Fibroblast of the aortic adventitia (primary cell): ENCODE measurements at regions not wholly inside any gene's neighbourhood (a gene's known extent, or its start where the extent isn't known, plus 50 kb on each side); places are given as distances from the start of the nearest gene placed in this dataset.

ENCODE experiments used
- DNase-seq: peaks from one replicate; pipeline ENCODE4 v3.0.0-alpha.2; 2010; ENCODE audit warnings: low read depth
- H3K4me3 ChIP-seq: 2 replicates; pipeline ENCODE4 v1.5.1; 2011; ENCODE audit warnings: low read depth, mild to moderate bottlenecking, control low read depth, low read length, moderate library complexity
- TF ChIP-seq, protein P1 (sequence below): IDR thresholded peaks from 2 replicates; pipeline ENCODE4 v1.5.1; 2011; ENCODE audit warnings: mild to moderate bottlenecking, low read length, control low read depth, inconsistent platforms; ENCODE audit not compliant: insufficient read depth

DNA sequence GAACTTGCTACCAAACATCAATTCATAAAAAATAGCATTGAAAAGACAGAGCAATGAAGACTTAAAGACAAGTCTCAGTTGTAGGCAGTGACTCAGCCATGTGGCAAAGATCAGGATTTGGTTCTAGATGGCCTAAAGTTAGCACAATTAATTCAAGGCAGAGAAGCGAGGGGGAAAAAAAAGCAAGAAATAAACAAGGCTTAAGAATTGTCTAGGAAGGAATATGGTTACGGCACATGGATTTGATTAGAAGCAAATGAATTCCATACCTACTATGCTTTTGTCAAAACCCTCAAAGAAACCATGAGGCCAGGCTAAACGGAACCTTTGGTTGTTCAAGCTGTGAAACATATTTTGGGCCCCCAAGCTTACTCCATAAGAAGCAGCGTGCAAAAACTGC is 362.2 kb upstream of the KCNH7 start:
- no peak for DNase-seq
- no peak overlapping the region for H3K4me3 ChIP-seq
- TF ChIP-seq, protein P1, sequence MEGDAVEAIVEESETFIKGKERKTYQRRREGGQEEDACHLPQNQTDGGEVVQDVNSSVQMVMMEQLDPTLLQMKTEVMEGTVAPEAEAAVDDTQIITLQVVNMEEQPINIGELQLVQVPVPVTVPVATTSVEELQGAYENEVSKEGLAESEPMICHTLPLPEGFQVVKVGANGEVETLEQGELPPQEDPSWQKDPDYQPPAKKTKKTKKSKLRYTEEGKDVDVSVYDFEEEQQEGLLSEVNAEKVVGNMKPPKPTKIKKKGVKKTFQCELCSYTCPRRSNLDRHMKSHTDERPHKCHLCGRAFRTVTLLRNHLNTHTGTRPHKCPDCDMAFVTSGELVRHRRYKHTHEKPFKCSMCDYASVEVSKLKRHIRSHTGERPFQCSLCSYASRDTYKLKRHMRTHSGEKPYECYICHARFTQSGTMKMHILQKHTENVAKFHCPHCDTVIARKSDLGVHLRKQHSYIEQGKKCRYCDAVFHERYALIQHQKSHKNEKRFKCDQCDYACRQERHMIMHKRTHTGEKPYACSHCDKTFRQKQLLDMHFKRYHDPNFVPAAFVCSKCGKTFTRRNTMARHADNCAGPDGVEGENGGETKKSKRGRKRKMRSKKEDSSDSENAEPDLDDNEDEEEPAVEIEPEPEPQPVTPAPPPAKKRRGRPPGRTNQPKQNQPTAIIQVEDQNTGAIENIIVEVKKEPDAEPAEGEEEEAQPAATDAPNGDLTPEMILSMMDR: no peak

GRCh38 chr2:163198972-163199371 is 360.4 kb upstream of the KCNH7 start:
- no peak overlapping the region for H3K4me3 ChIP-seq
- TF ChIP-seq, protein P1: no peak
- no peak for DNase-seq

DNA sequence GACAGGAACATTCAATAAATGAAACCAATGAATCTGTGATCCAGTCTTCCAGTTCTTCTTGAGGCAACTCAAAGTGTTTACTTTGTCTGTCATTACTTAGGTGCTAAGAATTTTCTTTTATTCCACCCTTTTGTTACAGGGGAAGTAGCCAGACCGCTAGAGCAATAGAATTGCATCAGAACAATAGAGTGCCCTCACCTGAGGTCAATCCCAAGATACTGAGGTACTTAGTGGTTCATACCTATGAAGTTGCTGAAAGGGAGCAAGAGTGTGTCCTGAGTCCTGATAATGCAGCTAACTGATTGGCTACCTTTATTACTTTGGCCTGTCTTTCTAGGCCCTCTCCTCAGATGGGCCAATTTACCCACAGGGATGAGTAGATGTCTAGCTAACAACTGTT is 359.4 kb upstream of the KCNH7 start:
- no peak for DNase-seq
- no peak overlapping the region for H3K4me3 ChIP-seq
- TF ChIP-seq, protein P1: no peak

DNA sequence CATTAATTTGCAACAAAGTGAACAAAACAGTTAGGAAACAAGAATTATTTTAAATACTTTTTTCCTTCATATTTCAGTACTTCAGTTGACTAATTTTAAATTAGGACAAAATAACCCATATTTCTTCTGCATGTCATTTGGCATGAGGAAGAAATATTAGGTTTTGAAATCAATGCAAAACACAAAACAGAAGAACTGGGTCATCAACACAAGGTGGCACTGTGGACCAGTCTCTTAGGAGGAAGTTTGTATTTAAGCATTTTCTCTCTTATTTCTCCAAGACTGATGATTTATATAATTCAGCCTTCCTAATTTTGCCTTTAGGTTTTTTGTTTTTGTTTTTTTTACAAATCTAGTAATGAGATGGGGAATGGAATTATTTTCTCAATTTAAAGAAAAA is 352.8 kb upstream of the KCNH7 start:
- no peak overlapping the region for H3K4me3 ChIP-seq
- TF ChIP-seq, protein P1: peak; percentile 64
- DNase-seq: peak; percentile 77

DNA sequence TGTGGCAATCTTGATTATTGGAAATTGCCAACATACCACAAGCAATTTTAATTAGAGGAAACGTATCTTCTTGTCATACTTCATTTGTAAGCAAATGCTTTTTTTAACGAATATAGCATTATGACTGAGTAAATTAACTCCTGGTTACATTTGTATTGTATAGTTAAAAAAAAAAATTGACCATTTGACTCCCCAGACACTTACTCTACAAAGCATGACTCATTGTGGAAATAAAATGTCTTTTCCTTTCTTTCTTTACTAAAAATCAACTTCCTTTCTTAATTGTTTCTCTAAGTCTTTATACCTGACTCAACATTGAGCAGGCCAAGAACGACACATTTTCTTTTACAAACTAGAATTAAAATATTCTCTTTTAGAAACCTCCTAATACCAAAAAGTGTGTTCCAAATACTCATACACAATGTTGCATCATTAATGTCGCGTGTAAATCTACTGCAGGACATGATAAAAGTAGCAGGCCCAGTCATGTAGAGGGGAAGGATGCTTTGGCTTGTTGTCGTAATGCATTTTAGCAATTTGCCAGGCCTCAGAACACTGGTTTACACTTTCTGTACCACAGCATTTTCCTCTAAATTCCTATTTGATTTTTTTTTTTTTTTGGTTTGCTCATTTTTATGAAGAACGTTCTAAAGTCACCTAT is 349.6 kb upstream of the KCNH7 start:
- TF ChIP-seq, protein P1: no peak
- peak; percentile 4 for DNase-seq
- no peak overlapping the region for H3K4me3 ChIP-seq

DNA sequence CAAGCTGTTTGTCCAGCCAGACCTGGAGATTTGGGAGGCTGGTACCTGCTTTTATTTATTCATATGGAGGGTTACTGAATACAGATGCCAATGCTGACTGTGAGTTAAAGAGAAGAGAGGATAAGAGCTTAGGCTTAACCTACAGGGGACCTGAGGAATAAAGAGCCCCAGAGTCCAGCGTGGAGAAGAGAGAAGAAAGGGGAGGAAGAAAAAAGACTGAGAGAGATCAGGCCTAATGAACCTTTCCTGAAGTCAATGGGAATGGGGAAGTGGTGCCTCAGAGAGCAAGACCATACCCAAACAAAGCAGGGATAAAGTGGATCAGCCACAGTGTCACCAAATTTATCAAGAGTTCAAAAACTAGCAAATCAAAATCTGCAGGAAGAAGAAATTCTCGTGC is 348.6 kb upstream of the KCNH7 start:
- TF ChIP-seq, protein P1: no peak
- no peak overlapping the region for H3K4me3 ChIP-seq
- DNase-seq: no peak

DNA sequence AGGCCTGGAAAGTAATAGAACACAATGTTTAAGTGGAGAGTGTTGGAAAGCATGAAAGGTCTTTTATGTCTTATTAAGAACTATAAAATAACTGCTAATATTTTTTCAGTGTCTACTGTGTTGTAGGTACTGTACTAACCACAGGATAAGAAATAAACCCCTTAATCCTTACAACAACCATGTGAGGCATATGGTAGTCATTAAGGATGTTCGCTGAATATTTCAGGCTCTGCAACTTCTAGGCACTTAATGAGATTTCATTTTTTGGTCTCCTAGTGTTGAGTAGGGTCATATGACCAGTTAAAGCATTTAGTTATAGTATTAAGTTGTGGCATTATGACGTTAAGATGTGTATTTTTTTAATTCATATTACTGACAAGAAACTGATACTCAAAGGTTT is 346.6 kb upstream of the KCNH7 start:
- DNase-seq: no peak
- TF ChIP-seq, protein P1: no peak

More for the DNA sequence above, 346.6 kb upstream of the KCNH7 start:
- H3K4me3 ChIP-seq: no peak overlapping the region
